ENCODE measurements at regions not wholly inside any gene's neighbourhood (a gene's known extent, or its start where the extent isn't known, plus 50 kb on each side); places are given as distances from the start of the nearest gene placed in this dataset.

DNA sequence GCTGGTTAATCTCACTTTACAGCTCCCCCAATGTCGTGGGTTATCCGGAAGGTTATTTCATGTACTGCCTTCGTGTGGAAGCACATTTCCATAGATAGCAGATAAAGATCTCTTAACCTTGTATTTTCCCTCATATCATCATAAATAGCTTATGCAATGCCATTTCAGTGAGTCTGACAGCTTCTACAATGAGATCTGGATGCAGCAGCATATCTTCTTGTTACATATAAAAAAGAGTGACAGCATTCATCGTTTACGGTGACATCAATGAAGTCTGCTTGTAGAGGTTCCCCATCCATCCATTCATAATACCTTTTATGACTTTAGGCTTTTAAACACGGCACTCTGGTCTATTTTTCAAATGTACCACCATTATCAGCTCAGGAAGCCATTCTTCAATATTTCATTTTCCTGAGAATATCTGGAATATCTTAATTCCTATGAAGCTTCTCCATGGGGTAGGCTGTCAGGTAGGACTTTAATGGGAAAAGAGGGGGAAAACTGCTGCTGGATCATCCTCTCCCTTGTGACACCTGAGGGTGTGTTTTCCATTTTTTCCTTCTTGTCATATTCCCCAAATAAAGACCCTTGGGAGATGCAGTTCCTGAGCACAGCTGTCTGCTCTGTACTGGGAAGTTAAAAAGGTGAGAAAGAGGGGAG is 51.9 kb upstream of the CTBP2 start:
- TF ChIP-seq, protein P1, sequence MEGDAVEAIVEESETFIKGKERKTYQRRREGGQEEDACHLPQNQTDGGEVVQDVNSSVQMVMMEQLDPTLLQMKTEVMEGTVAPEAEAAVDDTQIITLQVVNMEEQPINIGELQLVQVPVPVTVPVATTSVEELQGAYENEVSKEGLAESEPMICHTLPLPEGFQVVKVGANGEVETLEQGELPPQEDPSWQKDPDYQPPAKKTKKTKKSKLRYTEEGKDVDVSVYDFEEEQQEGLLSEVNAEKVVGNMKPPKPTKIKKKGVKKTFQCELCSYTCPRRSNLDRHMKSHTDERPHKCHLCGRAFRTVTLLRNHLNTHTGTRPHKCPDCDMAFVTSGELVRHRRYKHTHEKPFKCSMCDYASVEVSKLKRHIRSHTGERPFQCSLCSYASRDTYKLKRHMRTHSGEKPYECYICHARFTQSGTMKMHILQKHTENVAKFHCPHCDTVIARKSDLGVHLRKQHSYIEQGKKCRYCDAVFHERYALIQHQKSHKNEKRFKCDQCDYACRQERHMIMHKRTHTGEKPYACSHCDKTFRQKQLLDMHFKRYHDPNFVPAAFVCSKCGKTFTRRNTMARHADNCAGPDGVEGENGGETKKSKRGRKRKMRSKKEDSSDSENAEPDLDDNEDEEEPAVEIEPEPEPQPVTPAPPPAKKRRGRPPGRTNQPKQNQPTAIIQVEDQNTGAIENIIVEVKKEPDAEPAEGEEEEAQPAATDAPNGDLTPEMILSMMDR (IDR thresholded peaks at IDR 0.05): no peak
- no peak for TF ChIP-seq POLR2A (IDR thresholded peaks at IDR 0.05)
